GM19023 (cell line): ENCODE measurements at regions not wholly inside any gene's neighbourhood (a gene's known extent, or its start where the extent isn't known, plus 50 kb on each side); places are given as distances from the start of the nearest gene placed in this dataset.

Experiments
- ATAC-seq: cut with Tn5 transposase; IDR thresholded peaks from one replicate; pipeline ENCODE4 v1.9.1; 2021; ENCODE audit warnings: mild to moderate bottlenecking, moderate library complexity; ENCODE audit not compliant: unreplicated experiment

- ATAC-seq, result no peak
These were observed 367.5 kb upstream of the FIGN start for GRCh38 chr2:164103271-164103670.

GRCh38 chr2:164102366-164102765 lies 366.6 kb upstream of the FIGN start:
- ATAC-seq, result no peak

GRCh38 chr2:164091673-164092072 lies 355.9 kb upstream of the FIGN start:
- no peak for ATAC-seq

GRCh38 chr2:164090533-164090932 lies 354.7 kb upstream of the FIGN start:
- no peak for ATAC-seq

GRCh38 chr2:164084066-164084465 lies 348.3 kb upstream of the FIGN start:
- ATAC-seq, result no peak

GRCh38 chr2:164080486-164080885 lies 344.7 kb upstream of the FIGN start:
- ATAC-seq, result no peak

- ATAC-seq, result no peak
These were observed 343.4 kb upstream of the FIGN start for GRCh38 chr2:164079258-164079657.

- no peak for ATAC-seq
These were observed 342.6 kb upstream of the FIGN start for GRCh38 chr2:164078421-164078820.

GRCh38 chr2:164073101-164074074 lies 337.6 kb upstream of the FIGN start:
- no peak for ATAC-seq

GRCh38 chr2:164069540-164069939 lies 333.7 kb upstream of the FIGN start:
- no peak for ATAC-seq

GRCh38 chr2:164068063-164068462 lies 332.3 kb upstream of the FIGN start:
- ATAC-seq, result no peak

- ATAC-seq, result no peak
These were observed 330.3 kb upstream of the FIGN start for GRCh38 chr2:164066095-164066494.

GRCh38 chr2:164065038-164065437 lies 329.2 kb upstream of the FIGN start:
- no peak for ATAC-seq

GRCh38 chr2:164061129-164061746 lies 325.4 kb upstream of the FIGN start:
- no peak for ATAC-seq

- ATAC-seq, result no peak
These were observed 324.2 kb upstream of the FIGN start for GRCh38 chr2:164060031-164060430.

- no peak for ATAC-seq
These were observed 319.8 kb upstream of the FIGN start for GRCh38 chr2:164055623-164056022.

- no peak for ATAC-seq
These were observed 318.8 kb upstream of the FIGN start for GRCh38 chr2:164054651-164055050.

- no peak for ATAC-seq
These were observed 317.2 kb upstream of the FIGN start for GRCh38 chr2:164053021-164053420.

- ATAC-seq, result no peak
These were observed 316.2 kb upstream of the FIGN start for GRCh38 chr2:164052006-164052405.

- ATAC-seq, result no peak
These were observed 312.9 kb upstream of the FIGN start for GRCh38 chr2:164048729-164049128.

- ATAC-seq, result no peak
These were observed 310.2 kb upstream of the FIGN start for GRCh38 chr2:164046040-164046439.

GRCh38 chr2:164044622-164045021 lies 308.8 kb upstream of the FIGN start:
- no peak for ATAC-seq
